ENCODE measurements at regions not wholly inside any gene's neighbourhood (a gene's known extent, or its start where the extent isn't known, plus 50 kb on each side); places are given as distances from the start of the nearest gene placed in this dataset.

DNA sequence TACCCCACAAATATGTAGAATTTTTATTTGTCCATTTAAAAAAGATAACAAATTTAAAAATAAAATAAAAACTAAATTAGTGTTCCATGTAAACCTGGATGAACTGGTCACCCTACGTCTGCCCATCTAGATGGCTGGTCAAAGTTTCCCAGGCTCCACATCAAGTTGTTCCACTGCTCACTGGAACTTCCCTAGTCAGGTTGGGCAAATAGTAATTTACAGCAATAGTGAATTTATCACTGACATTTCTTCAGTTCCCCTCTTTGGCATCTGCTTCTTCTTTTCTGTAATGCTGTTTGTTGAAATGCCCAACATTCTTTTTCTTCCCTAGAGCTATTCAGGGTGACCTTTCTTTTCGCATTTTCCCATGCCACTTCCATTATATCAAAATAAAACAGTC is 272.7 kb upstream of the BTG1 start:
- ChIA-PET SMC1A (ENCODE audit: uncharacterized antibody, unreplicated experiment) (interaction anchor here (0.8 to 3.1 kb wide), 7 partner anchors 9 to 131 kb away, joined by 3 to 25 read pairs (median 4); no protein-coding TSS in a partner anchor), CTCF (interaction anchor here (0.7 to 2.2 kb wide), 2 partner anchors 10 to 17 kb away, joined by 3 to 16 read pairs; no protein-coding TSS in a partner anchor), POLR2A (interaction anchor here (1.2 kb wide), 1 partner anchor 10 kb away, joined by 3 read pairs; no protein-coding TSS in a partner anchor), RAD21 (ENCODE audit: unreplicated experiment) (no interaction called here)
- no peaks in the 10 kb centered on the region for H4K20me1 ChIP-seq (ENCODE audit: control insufficient read depth, insufficient read depth)
- no peak for DNase-seq (ENCODE audit: low read depth, low spot score)
- no peak overlapping the region for H3K4me2 ChIP-seq (ENCODE audit: control insufficient read depth, insufficient read depth)
- in situ Hi-C loops (cut with MboI) = loop anchor here (10.0 kb wide), 1 partner anchor 604 kb away; no protein-coding TSS in a partner anchor
- no peak for FAIRE-seq
- no peak overlapping the region for H3K4me3 ChIP-seq
- WGBS (ENCODE audit: insufficient coverage, insufficient replicate concordance, low lambda C conversion rate, missing lambda C conversion rate) = 94% methylated on average over 2 of the region's 2 CpGs
- H3K9me3 ChIP-seq (replicated peaks; ENCODE audit: control insufficient read depth, insufficient read depth, low read length) = peaks cover 3% of the 10 kb centered on the region; the same call in 1 of the 3 replicates
- intact Hi-C loops (cut with micrococcal nuclease; ENCODE audit: unreplicated experiment) = no loop called here
- no peak overlapping the region for H3K27ac ChIP-seq (ENCODE audit: control insufficient read depth, insufficient read depth)
- H2AFZ ChIP-seq (ENCODE audit: control insufficient read depth, low read depth, low read length) = no peak overlapping the region
- H3K79me2 ChIP-seq (ENCODE audit: control insufficient read depth, insufficient read depth, low read length) = no peaks in the 10 kb centered on the region
- no peak overlapping the region for H3K9ac ChIP-seq (ENCODE audit: control insufficient read depth, insufficient read depth, low read length)
- peaks cover 24% of the 10 kb centered on the region for H3K4me1 ChIP-seq (ENCODE audit: control insufficient read depth, insufficient read depth, low read length)
- H3K27me3 ChIP-seq (replicated peaks in 1 of 2; ENCODE audit: control insufficient read depth in 2 of 2, insufficient read depth in 2 of 2, low read length in 1 of 2) = no peaks in the 10 kb centered on the region
- no TSS peak for BruUV-seq (replicated peaks)
- no peak for ATAC-seq
- H3K36me3 ChIP-seq (ENCODE audit: control insufficient read depth in 2 of 2, insufficient read depth in 2 of 2, low read length in 1 of 2) = no peaks in the 10 kb centered on the region
- TF ChIP-seq MEF2A (IDR thresholded peaks at IDR 0.05; ENCODE audit: insufficient read depth, low read depth, low read length) = no peak
- no peak for TF ChIP-seq EP300 (IDR thresholded peaks at IDR 0.05; ENCODE audit: borderline replicate concordance in 1 of 2, control insufficient read depth in 1 of 2, low read depth in 2 of 2, low read length in 2 of 2)
- TF ChIP-seq DPF2 (IDR thresholded peaks at IDR 0.05) = no peak
- no peak for TF ChIP-seq BHLHE40 (IDR thresholded peaks at IDR 0.05; ENCODE audit: borderline replicate concordance in 1 of 2, low read depth in 2 of 2, low read length in 1 of 2)
- TF ChIP-seq TCF12 (IDR thresholded peaks at IDR 0.05; ENCODE audit: low read depth, low read length) = no peak
- TF ChIP-seq, protein P1, sequence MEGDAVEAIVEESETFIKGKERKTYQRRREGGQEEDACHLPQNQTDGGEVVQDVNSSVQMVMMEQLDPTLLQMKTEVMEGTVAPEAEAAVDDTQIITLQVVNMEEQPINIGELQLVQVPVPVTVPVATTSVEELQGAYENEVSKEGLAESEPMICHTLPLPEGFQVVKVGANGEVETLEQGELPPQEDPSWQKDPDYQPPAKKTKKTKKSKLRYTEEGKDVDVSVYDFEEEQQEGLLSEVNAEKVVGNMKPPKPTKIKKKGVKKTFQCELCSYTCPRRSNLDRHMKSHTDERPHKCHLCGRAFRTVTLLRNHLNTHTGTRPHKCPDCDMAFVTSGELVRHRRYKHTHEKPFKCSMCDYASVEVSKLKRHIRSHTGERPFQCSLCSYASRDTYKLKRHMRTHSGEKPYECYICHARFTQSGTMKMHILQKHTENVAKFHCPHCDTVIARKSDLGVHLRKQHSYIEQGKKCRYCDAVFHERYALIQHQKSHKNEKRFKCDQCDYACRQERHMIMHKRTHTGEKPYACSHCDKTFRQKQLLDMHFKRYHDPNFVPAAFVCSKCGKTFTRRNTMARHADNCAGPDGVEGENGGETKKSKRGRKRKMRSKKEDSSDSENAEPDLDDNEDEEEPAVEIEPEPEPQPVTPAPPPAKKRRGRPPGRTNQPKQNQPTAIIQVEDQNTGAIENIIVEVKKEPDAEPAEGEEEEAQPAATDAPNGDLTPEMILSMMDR (IDR thresholded peaks at IDR 0.05 in 2 of 3, conservative IDR thresholded peaks at IDR 0.05 in 1 of 3; ENCODE audit: control insufficient read depth in 2 of 3, extremely low read depth in 1 of 3, insufficient read depth in 1 of 3, low read depth in 3 of 3, low read length in 3 of 3) = no peak
- TF ChIP-seq SREBF1 (IDR thresholded peaks at IDR 0.05; ENCODE audit: low read length) = no peak
- TF ChIP-seq YY1 (IDR thresholded peaks at IDR 0.05; ENCODE audit: low read depth, low read length) = no peak
- TF ChIP-seq, protein P2, sequence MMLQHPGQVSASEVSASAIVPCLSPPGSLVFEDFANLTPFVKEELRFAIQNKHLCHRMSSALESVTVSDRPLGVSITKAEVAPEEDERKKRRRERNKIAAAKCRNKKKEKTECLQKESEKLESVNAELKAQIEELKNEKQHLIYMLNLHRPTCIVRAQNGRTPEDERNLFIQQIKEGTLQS (IDR thresholded peaks at IDR 0.05; ENCODE audit: borderline replicate concordance, extremely low read depth, low read depth, low read length) = no peak
- no peak for TF ChIP-seq POLR2A (IDR thresholded peaks at IDR 0.05; ENCODE audit: low read depth, low read length)
- no peak for TF ChIP-seq PAX5 (IDR thresholded peaks at IDR 0.05; ENCODE audit: borderline replicate concordance, low read depth, low read length)
- TF ChIP-seq USF2 (IDR thresholded peaks at IDR 0.05; ENCODE audit: borderline replicate concordance, low read depth, low read length) = no peak
- no peak for TF ChIP-seq SUZ12 (IDR thresholded peaks at IDR 0.05; ENCODE audit: unreplicated experiment)
- TF ChIP-seq SPI1 (IDR thresholded peaks at IDR 0.05; ENCODE audit: borderline replicate concordance, insufficient read depth, low read depth, low read length) = no peak
- no peak for TF ChIP-seq NBN (IDR thresholded peaks at IDR 0.05)
- TF ChIP-seq HDAC2 (IDR thresholded peaks at IDR 0.05) = no peak
- no peak for TF ChIP-seq BRCA1 (IDR thresholded peaks at IDR 0.05; ENCODE audit: low read depth, low read length)
- no peak for TF ChIP-seq BCLAF1 (IDR thresholded peaks at IDR 0.05)

Measured in GM12878 (cell line).